Caco-2 (cell line): ENCODE measurements at regions not wholly inside any gene's neighbourhood (a gene's known extent, or its start where the extent isn't known, plus 50 kb on each side); places are given as distances from the start of the nearest gene placed in this dataset.

Experiments
- BruUV-seq: library from RNA; stranded (reverse); fragments of 400-500 nt; replicated peaks from 2 replicates; lab custom pipeline; 2021; lab: Mats Ljungman, UMichigan
- CTCF ChIA-PET: fragments of 300-600 bp; sonication (Branson Sonifier 250); formaldehyde crosslinking; loops from one replicate; lab custom pipeline; 2022; ENCODE audit warnings: antibody characterized with exemption; lab: Charles Lee
- POLR2A ChIA-PET: fragments of 300-600 bp; sonication (Branson Sonifier 250); formaldehyde crosslinking; loops from one replicate; lab custom pipeline; 2022; ENCODE audit warnings: antibody characterized with exemption; lab: Charles Lee
- DNase-seq, 2 experiments: peaks; one replicate each; pipeline versions ENCODE4 v3.0.0 to v3.0.0-alpha.2; 2020 to 2022
- H3K27me3 ChIP-seq: replicated peaks from 2 replicates; pipeline ENCODE4 v1.6.0; 2011; ENCODE audit warnings: low read length; ENCODE audit not compliant: control insufficient read depth, insufficient read depth
- H3K36me3 ChIP-seq: 2 replicates; pipeline ENCODE4 v1.5.1; 2011; ENCODE audit warnings: low read length; ENCODE audit not compliant: control insufficient read depth, insufficient read depth
- H3K4me1 ChIP-seq: fragments of 250-450 bp; sonication (Bioruptor Pico); 2 replicates; pipeline ENCODE4 v1.5.1; 2020; ENCODE audit warnings: mild to moderate bottlenecking
- H3K4me3 ChIP-seq: 2 replicates; pipeline ENCODE4 v1.5.1; 2011; ENCODE audit warnings: low read depth, mild to moderate bottlenecking, control low read depth, low read length
- H3K9me3 ChIP-seq: fragments of 250-450 bp; sonication (Bioruptor Pico); 2 replicates; pipeline ENCODE4 v1.5.1; 2020; ENCODE audit warnings: mild to moderate bottlenecking, moderate library complexity
- H3K27ac Mint-ChIP-seq: one replicate; pipeline ENCODE4 v1.8.0; 2022; ENCODE audit warnings: mixed read lengths; ENCODE audit not compliant: unreplicated experiment
- H3K27me3 Mint-ChIP-seq: one replicate; pipeline ENCODE4 v1.8.0; 2022; ENCODE audit warnings: mixed read lengths; ENCODE audit not compliant: insufficient read depth, unreplicated experiment
- H3K36me3 Mint-ChIP-seq: one replicate; pipeline ENCODE4 v1.8.0; 2022; ENCODE audit warnings: mild to moderate bottlenecking, mixed read lengths; ENCODE audit not compliant: insufficient read depth, unreplicated experiment
- H3K4me1 Mint-ChIP-seq: one replicate; pipeline ENCODE4 v1.8.0; 2022; ENCODE audit warnings: low read depth, mixed read lengths; ENCODE audit not compliant: unreplicated experiment
- H3K4me3 Mint-ChIP-seq: one replicate; pipeline ENCODE4 v1.8.0; 2022; ENCODE audit warnings: mild to moderate bottlenecking, moderate library complexity, mixed read lengths; ENCODE audit not compliant: unreplicated experiment
- H3K9me3 Mint-ChIP-seq: one replicate; pipeline ENCODE4 v1.8.0; 2022; ENCODE audit warnings: mixed read lengths; ENCODE audit not compliant: unreplicated experiment
- intact Hi-C: fragments of 100-400 bp; cut with micrococcal nuclease; formaldehyde crosslinking; loops from one replicate; pipeline ENCODE4 v1.10.0; 2022; ENCODE audit not compliant: unreplicated experiment
- TF ChIP-seq, protein P1 (sequence below), 2 experiments: fragments of 200-600 bp in 1 of 2; IDR thresholded peaks; 1 replicate in 1 of 2; 2 replicates in 1 of 2; pipeline versions ENCODE4 v1.5.1 to v1.8.0; 2011 to 2022; ENCODE audit warnings: antibody characterized with exemption in 1 of 2, control low read depth in 1 of 2, inconsistent platforms in 1 of 2, low read depth in 1 of 2, low read length in 1 of 2, mild to moderate bottlenecking in 1 of 2, moderate library complexity in 1 of 2; ENCODE audit not compliant: insufficient read depth in 1 of 2, severe bottlenecking in 1 of 2, unreplicated experiment in 1 of 2

DNA sequence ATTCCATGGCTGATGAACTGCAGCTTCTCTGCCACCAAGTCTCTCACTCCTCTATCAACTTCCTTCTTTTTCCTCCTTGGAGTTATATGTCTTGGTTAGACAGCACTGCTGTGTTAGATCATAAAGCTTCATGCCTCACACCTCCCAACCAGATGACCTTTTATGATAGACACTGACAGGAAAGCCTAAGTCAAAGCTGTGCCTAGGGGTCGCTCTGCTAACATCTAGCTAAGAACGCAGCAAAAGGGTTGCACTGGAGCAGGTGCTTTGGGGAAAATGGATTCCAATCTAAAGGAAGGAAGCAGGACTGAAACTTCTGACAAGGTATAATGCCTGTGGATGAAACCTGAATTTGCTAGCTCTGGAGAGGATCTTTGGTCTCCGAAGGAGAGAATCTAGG, 509.7 kb downstream of the SMARCA1 start:
- H3K36me3 ChIP-seq = no peaks in the 10 kb centered on the region
- H3K27ac Mint-ChIP-seq = no peak overlapping the region
- H3K27me3 ChIP-seq = no peaks in the 10 kb centered on the region
- no peaks in the 10 kb centered on the region for H3K4me1 Mint-ChIP-seq
- H3K36me3 Mint-ChIP-seq = no peaks in the 10 kb centered on the region
- TF ChIP-seq, protein P1, sequence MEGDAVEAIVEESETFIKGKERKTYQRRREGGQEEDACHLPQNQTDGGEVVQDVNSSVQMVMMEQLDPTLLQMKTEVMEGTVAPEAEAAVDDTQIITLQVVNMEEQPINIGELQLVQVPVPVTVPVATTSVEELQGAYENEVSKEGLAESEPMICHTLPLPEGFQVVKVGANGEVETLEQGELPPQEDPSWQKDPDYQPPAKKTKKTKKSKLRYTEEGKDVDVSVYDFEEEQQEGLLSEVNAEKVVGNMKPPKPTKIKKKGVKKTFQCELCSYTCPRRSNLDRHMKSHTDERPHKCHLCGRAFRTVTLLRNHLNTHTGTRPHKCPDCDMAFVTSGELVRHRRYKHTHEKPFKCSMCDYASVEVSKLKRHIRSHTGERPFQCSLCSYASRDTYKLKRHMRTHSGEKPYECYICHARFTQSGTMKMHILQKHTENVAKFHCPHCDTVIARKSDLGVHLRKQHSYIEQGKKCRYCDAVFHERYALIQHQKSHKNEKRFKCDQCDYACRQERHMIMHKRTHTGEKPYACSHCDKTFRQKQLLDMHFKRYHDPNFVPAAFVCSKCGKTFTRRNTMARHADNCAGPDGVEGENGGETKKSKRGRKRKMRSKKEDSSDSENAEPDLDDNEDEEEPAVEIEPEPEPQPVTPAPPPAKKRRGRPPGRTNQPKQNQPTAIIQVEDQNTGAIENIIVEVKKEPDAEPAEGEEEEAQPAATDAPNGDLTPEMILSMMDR (IDR thresholded peaks at IDR 0.05; ENCODE audit: insufficient read depth in 1 of 2, low read depth in 1 of 2, low read length in 1 of 2, severe bottlenecking in 1 of 2, unreplicated experiment in 1 of 2) = no peak
- H3K4me3 ChIP-seq = no peak overlapping the region
- H3K9me3 Mint-ChIP-seq = no peaks in the 10 kb centered on the region
- no peak for DNase-seq
- no peaks in the 10 kb centered on the region for H3K27me3 Mint-ChIP-seq
- H3K4me1 ChIP-seq = no peaks in the 10 kb centered on the region
- no TSS peak for BruUV-seq
- H3K4me3 Mint-ChIP-seq = no peak overlapping the region
- H3K9me3 ChIP-seq = no peaks in the 10 kb centered on the region
- ChIA-PET POLR2A (no interaction called here), CTCF (no interaction called here)
- intact Hi-C loops = loop anchor here (10.0 kb wide), 1 partner anchor 101 kb away; no protein-coding TSS in a partner anchor

DNA sequence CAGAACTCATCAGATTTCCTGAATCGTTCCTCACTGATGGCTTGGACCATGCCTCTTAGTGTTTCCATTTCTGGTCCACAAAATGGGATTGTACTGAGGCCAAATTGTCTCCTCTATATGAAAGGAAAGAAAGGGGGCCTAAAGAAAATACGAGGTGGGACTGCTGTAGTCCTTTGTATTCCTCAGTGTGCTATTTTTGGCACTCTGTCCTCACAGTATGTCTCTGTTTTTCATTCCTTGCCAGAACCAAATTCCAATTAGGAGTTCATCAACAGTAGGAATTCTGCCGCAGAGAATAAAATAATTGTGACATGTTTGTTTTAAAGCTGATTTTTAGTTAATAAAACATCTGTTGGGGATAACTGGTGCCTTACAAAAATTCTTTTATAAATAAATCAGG, 515.7 kb downstream of the SMARCA1 start:
- Mint-ChIP-seq H3K4me1 (no peaks in the 10 kb centered on the region), H3K9me3 (no peaks in the 10 kb centered on the region), H3K27me3 (no peaks in the 10 kb centered on the region), H3K27ac (no peak overlapping the region), H3K36me3 (no peaks in the 10 kb centered on the region), H3K4me3 (no peak overlapping the region)
- Histone ChIP-seq H3K36me3 (no peaks in the 10 kb centered on the region), H3K4me1 (no peaks in the 10 kb centered on the region), H3K9me3 (no peaks in the 10 kb centered on the region), H3K4me3 (no peak overlapping the region), H3K27me3 (no peaks in the 10 kb centered on the region)
- BruUV-seq = no TSS peak
- intact Hi-C loops = no loop called here
- TF ChIP-seq, protein P1 (IDR thresholded peaks at IDR 0.05; ENCODE audit: insufficient read depth in 1 of 2, low read depth in 1 of 2, low read length in 1 of 2, severe bottlenecking in 1 of 2, unreplicated experiment in 1 of 2) = no peak
- DNase-seq = no peak
- POLR2A ChIA-PET = no interaction called here
- CTCF ChIA-PET = no interaction called here

DNA sequence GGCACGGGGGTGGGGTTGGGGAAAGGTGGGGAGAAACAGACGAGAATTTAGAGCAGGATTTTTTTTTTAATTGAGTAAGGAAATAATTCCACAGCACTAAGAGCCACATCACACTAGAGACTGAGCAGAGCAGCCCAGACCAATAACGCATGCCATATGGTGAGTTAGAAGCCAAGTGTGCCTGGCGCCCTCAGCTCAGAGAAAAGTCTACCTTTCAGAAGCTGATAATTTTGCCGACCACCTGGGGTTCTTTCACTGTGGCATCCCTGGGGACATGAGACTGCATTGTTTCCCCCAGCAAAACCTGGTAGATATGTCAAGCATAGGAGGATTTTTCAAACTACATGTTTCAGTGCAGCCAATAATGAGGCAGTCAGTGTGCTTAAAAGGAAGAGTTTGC, 516.8 kb downstream of the SMARCA1 start:
- H3K4me3 Mint-ChIP-seq = no peak overlapping the region
- DNase-seq = no peak
- Histone ChIP-seq H3K4me1 (no peaks in the 10 kb centered on the region), H3K9me3 (no peaks in the 10 kb centered on the region), H3K4me3 (no peak overlapping the region), H3K27me3 (no peaks in the 10 kb centered on the region), H3K36me3 (no peaks in the 10 kb centered on the region)
- H3K4me1 Mint-ChIP-seq = no peaks in the 10 kb centered on the region
- no peaks in the 10 kb centered on the region for H3K27me3 Mint-ChIP-seq
- H3K27ac Mint-ChIP-seq = no peak overlapping the region
- ChIA-PET CTCF (no interaction called here), POLR2A (no interaction called here)
- TF ChIP-seq, protein P1 (IDR thresholded peaks at IDR 0.05; ENCODE audit: insufficient read depth in 1 of 2, low read depth in 1 of 2, low read length in 1 of 2, severe bottlenecking in 1 of 2, unreplicated experiment in 1 of 2) = no peak
- no peaks in the 10 kb centered on the region for H3K36me3 Mint-ChIP-seq
- H3K9me3 Mint-ChIP-seq = no peaks in the 10 kb centered on the region
- intact Hi-C loops = no loop called here
- no TSS peak for BruUV-seq
